Stimulated activated CD8-positive, alpha-beta memory T cell treated with anti-CD3 and anti-CD28 coated beads, Interleukin-4, amount 100 ng/mL, for 1 hour (primary cell): ENCODE measurements at regions not wholly inside any gene's neighbourhood (a gene's known extent, or its start where the extent isn't known, plus 50 kb on each side); places are given as distances from the start of the nearest gene placed in this dataset.
"Not testable (repeated sequence)": the region's sequence is repeated elsewhere in the genome, so short reads cannot be mapped to it uniquely, and the experiment has no call there.

Experiments used
- DNase-seq, 2 donors: peaks; one replicate each; pipeline ENCODE4 v3.0.0-alpha.2; 2020; ENCODE audit warnings: low read depth in 2 of 2, low spot score in 1 of 2

DNA sequence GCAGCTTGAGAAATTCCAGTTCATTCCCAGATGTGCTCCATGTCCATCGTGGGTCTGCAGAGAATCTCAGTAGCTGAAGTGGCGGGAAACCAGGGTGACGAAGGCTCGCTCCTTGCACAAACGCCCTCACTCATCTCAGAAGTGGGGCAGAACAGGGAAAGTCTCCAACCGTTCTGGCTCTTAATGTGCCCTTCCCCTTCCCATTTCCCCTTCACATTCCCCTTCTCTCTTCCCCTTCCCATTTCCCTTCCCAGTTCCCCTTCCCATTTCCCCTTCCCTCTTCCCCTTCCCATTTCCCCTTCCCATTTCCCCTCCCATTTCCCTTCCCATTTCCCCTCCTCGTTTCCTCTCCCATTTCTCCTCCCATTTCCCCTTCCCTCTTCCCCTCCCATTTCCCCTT is 108.5 kb downstream of the OLFM1 start:
- DNase-seq, result not testable (repeated sequence)

DNA sequence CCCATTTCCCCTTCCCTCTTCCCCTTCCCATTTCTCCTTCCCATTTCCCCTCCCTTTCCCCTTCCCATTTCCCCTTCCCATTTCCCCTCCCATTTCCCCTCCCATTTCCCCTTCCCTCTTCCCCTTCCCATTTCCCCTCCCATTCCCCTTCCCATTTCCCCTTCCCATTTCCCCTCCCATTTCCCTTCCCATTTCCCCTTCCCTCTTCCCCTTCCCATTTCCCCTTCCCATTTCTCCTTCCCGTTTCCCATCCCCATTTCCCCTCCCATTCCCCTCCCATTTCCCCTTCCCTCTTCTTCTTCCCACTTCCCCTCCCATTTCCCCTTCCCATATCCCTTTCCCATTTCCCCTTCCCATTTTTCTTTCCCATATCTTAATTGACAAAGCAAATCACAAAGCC is 109.0 kb downstream of the OLFM1 start:
- DNase-seq, result no peak

DNA sequence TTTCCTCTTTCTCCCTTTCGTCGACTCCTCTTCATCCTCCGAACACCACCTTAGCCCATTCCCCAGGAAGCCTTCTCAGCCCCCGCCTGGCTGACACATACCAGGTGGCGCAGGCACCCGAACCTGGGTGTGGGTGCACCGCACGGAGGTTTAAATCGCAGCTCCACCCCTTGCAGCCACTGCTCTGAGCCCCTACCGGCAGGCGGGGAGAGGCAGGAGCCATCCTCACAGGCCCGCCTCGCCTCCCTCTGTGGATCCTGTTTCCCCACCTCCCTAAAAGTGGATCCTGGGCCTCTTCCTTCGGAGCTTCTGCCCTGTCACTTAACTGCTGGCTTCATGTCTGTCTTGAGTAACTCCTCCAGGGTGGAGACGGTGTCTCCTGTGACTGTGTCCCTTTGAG is 110.7 kb downstream of the OLFM1 start:
- DNase-seq, result no peak

DNA sequence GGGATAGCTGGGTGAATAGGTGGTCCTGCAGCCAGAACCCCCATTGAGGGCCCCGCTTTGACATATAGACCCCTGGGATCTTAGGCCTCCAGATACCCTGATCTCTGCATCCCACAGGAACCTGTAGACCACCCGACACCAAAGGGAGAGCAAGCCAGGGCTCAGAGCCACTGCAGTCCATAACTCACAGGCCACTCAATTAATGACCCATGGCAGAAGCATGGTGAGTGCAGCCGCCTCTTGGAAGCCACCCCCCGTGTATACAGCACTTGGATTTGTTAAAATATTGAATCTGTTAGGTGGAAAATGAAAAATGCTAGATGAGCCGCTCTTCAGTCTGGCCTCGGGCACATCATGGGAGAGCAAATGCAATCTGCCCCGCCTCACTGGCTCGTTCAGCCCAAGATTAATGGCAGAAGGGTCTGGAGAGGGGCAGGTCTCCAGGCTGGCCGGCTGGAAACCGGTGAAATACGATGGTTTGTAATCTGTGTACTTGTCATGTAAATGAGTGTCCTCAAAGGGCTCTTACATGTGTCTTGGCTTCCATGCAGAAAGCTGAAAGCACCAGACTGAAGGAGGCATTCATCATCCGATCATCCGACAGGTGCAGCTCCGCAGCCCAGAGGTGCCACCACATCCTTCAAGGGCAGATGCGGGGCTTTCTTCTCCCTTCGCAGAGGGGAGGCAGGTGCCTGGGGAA is 111.3 kb downstream of the OLFM1 start:
- DNase-seq, result no peak

DNA sequence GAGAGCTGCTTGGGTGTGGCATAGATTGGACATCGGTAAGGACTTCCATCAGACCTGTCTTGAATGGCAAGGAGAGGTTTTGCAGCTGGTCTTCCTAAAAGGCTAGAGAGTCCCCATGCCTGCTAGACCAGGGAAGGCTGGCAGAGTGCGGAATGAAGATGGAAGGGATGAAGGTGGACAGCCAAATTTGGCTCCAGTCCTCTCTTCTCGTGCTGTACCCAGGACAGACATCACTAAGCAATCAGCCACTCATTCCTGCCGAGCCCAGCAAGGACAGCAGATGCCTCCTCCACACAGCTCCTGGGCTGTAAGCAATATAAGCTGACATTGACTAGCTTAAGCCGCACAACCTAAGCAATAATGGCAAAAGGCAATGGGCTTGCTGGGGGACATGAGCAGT is 112.0 kb downstream of the OLFM1 start:
- no peak for DNase-seq

DNA sequence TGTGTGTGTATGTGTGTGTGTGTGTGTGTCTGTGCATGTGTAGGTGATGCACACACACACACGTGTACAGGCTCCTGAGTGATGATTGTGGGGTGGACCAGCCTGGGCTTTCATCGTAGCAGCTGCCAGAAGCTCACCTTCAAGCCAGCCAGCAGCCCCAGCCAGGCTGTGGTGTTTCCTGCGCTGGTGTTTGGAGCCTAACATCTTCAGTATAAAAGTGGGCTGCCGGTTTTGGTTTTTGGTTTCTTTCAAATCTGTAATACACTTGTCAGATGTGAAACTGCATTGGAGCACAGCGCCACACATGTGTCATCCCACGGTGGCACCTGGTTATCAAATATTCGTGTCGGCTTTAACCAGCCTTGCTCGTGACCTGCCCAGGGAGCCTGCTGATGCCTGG is 114.2 kb downstream of the OLFM1 start:
- DNase-seq, result no peak

DNA sequence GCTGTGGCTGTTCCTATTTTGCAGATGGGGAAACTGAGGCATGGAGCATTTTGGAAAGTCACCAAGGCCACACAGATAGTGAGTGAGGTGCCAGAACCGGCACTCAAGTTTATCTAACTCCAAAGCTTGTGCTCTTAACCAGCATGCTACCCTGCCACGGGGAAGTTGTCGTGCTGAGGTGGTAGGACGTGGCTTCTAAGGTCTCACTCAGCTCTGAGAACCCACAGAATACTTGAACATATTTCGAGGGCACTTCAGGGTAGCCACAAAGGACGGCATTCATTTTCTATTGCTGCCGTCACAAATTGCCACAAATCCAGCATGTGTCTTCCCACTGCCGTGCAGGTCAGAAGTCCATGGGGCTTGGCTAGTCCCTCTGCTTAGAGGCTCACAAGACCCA is 116.7 kb downstream of the OLFM1 start:
- no peak for DNase-seq

DNA sequence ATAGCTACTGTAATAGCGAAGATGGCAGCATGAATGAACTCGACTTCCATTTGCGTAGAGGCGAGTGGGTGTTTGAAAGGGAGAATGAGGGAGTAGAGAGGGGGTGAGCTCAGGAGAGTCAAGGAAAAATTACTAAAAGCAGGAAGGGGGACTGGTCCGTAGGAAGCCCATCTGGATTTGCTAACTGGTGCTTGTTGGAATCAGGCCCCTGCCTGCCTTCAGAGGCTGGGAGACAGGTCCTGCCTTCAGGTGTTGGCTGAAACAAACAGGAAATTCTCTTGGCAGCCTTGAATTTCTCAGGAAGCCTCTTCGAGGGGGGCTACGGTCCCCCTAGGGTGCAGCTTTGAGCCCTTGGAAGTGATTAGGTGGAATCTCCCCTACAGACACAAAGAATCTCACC is 121.7 kb downstream of the OLFM1 start:
- no peak for DNase-seq

DNA sequence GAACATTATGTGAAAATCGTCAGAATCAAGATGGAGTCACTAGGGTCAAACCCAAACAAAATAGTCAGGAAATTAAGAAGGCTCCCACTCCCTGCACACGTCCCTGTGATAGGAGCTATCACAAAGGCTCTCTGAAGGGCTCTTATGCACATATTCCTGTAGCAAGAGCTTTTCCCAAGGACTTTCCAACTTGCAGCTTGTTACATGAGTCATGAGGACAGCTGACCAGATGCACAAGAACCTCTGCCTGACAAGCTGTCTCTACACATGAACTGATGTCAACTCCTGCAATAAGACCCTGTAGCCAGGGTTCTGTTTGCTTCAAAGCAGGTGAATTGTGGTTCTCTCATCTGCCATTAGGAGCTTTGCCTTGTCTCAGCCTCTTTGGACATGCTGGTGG is 122.4 kb downstream of the OLFM1 start:
- DNase-seq, result no peak

DNA sequence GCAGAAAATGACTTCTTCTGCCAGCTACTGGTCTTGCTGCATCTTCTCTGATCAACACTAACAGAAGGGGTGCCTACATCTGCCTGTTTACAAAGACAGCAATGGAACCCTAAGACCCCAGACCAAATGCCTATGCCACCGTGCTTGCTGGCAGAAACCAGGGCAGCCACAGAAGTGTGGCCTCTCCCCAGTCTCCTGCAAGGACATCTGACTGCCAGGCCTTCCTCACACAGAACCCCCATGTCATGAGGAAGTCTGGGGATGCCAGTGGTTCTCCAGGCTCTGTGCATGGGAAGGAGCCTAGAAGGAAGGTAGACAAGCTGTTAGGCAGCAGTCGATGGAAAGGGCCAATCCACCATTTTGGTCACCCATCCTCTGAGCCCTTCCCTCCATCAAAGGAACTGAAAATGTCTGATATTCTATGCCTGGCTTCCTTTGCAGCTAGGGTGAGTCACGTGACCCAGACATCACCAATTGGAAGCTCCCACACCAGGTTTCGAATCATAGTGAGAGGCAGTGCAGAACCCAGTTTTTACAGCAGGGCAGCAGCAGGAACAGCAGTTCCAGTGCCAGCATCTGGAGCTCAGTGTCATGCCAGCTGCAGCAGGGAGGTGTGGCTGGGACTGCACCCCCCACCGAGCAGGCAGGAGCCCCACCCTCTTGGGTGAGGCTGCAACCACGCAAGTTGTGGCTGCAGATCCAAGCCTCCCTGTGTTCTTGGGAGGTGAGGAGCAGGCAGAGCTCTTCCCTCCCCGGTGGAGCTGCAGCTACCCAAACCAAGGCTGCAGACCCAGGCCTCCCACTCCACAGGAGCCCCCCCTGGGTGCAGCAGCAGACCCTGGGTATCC is 123.4 kb downstream of the OLFM1 start:
- no peak for DNase-seq

DNA sequence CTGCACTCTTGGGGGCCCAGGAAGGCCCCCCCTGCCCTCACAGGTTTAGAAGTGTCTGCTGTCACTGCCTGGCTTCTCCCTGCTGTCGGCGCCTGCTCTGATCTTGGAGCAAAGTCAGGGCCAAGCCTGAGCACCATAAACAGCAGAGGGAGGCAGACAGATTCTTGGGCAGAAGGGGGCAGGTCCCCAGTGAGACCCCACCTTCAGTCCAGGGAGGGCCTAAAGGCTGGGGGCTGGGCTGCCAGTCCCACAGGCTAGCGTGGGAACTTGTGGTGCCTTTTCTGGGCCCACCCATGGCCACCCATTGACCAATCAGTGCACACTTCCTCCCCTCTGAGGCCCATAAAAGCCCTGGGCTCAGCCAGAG is 124.0 kb downstream of the OLFM1 start:
- DNase-seq, result no peak

DNA sequence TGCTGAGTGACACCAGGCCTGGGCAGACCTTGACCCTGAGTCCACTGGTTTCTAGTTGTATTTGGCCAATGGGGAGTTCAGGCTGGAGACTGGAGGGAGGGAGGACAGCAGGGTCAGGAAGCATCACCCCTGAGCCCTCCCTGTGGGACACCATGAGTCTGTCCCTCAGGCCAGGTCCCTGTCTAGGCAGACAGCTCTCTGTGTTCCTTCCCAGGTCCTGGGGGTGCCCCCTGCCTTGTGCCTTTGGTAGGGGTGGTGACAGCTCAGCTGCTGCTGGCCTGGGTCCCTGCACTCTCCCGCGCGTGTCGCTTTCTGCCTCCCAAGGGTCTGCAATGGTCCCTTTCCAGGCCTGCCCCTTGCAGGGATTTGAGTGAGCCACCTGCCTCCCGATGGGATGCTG is 125.5 kb downstream of the OLFM1 start:
- no peak for DNase-seq

DNA sequence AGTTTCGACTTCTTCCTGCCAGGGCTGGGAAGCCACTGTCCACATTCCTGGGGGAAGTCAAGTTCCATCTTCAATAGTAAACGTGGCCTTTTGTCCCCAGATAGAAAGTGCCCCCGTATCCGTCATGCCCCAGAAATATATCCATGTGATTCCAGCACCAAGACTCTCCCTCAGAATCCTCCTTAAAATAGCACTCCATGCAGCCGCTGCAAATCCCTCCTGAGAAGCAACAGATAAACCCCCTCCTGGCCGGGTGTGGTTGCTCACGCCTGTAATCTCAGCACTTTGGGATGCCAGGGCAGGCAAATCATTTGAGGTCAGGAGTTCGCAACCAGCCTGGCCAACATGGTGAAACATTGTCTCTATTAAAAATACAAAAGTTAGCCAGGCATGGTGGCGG is 126.1 kb downstream of the OLFM1 start:
- no peak for DNase-seq

DNA sequence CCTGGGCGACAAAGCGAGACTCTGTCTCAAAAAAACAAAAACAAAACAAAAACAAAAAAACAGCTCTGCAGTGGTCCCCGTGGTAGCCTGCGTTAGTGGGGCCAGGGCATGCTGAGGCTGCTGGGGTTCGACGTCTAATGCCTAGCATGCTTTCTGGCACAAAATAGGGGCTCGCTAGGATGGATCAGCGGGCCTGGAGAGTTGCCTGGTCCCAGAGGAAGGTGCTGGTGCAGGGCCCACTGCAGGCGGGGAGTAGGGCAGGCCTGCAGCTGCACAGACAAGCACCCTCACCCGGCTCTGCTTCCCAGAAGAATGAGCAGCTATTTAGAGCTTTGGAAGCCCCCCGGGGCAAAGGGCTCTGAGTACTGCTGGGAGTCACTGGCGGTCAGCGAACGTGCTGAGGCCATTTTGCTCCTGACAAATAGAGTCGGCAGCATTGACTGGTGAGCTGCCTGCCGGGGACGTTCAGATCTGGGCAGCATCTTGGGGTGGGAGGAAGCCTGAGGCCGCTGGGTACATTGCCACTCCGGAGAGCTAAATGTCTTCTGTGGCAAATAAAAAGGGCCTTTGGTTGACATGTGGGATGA is 126.7 kb downstream of the OLFM1 start:
- DNase-seq, result no peak

DNA sequence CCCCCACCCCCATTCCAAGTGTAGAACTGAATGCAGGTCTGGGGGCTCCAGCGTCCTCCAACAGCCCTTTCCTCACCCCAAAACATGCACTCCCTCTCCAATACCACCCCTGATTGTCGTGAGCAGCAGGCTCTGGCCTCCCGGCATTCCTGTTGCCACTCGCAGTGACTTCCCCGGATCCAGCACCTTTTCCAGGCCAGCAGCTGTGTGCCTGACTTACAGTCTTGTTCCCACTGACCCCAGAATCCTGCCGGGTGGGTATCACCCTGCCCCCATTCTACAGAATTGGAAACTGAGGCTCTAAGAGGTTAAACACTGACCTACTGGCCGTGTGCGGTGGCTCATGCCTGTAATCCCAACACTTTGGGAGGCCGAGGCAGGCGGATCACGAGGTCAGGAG is 127.2 kb downstream of the OLFM1 start:
- no peak for DNase-seq

DNA sequence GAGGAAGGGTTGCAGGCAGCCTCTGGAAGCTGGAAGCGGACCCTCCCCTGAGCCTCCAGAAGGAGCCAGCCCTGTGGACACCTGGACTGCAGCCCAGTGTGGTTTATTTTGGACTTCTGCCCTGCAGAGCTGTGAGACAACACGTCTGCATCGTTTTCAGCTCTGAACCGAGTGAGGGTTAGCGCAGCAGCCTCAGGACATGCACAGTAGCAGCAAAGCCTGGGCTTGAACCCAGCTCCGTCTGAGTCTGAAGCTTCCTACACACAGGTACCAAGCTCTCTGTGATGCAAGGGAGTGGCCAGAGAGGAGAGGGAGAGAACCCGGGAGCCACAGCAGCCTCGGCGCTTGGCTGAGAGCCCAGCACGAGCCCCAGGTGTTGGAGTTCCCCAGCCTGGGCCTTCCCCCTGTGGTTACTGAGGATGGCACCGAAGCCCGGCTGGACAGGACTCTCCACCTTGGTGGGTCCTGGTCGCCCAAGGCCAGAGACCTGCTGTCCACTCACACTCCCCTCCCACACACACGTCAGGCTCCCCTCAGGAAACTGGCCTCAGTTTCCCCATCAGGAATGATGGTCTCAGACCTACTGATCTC is 128.2 kb downstream of the OLFM1 start:
- DNase-seq, result no peak

DNA sequence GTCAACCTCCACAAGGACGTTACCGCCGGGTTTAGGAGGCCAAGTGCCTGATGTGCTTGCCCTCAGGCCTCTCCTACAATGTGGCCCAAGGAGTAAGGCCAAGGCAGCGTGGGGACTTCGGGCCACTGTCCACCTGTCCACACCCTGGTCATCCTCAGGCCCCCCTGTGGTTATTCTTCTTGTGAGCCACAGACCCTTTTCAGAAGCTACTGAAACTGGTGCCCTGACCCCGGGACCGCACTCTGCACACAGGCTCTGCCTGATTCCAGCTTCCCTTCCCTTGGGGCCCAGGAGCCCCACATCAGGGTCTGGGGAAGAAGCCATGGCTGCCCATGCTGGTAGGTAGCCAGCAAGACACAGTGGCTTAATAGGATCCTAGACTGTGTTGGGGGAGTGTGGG is 128.8 kb downstream of the OLFM1 start:
- no peak for DNase-seq

DNA sequence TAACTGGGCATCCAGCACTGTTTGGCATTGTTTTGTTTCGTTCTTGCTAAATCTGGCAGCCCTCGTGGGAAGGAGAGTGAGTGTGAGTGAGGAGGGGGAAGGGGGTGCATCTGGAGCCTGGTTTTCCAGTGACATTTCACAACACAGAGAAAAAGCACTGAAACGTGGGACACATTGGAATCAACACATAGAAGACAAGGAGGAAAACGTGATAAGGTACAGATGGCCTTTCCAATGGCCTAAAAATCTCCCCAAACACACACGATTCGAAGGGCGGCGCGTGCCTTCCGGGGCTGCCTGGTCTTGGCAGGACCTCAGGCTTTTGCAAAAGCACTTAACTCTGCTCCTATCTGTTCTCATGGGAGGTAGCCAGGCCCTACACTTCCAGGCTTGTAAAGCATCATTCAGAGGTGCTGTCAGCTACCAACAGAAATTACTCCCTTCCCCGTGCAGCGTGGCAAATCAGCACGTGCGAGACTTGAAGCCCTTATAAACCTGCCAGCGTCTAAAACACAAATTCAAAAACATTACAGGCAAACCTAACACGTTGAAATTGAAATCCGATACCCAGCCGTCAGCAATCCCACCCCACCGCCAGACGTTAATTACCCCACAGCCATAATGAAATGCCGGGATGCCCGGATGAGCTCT is 129.4 kb downstream of the OLFM1 start:
- no peak for DNase-seq

DNA sequence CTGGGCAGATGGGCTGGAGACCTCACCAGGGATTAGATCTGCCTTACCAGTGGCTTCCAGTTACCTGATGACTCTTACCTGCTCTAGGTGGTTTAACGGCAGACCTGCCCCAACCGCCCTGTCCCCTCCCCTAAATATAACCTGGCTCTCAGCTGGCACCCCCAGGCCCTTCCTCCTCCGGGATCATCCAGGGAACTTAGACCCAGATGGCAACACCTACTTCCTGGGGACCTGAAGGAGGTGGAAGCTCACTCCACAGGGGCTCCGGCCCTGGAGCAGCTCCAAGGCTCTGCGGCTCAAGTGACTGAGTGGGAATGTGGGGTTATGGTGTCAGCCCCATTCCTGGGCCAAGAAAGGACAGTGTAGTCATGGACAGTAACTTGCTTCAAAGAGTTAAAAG is 130.4 kb downstream of the OLFM1 start:
- DNase-seq, result no peak

DNA sequence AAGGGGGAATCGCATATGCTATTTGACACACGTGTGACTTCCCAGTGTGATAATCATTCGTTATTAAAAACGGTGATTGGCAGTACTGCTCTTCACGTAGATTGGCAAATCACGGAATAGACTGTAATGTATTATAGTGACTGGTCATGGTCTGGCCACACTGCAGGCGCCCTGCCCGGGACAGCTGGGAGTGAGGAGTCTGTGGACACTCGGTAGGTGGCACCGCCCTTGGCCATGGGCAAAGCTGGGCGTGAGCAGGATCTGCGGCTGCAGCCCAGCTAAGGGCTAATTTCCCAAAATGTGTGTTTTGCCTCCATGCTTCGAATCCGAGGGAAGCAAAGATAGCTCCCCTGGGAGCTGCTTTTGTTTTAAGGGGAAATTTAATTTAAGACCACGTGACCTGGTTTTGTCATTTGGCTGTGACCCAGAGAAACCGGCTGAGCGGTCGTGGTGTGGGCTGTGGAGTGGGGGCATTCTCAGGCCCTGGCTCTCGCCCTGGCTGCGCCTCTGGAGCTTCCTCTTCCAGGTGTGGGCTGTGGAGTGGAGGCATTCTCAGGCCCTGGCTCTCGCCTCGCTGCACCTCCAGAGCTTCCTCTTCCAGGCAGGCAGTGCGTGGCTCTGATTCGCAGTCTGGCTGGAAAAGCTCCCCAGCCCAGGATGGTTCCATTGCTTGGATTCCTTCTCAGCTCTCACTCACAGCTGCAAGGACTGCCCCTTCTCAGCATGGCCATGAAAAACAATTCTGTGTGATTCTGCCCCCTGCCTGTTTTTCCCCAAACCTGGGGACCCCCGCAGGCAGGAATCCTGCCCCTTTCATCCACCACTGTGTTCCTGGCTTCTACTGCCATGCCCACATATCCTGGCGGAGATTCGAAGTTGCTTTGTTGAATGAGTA is 131.1 kb downstream of the OLFM1 start:
- no peak for DNase-seq
